ENCODE measurements at regions not wholly inside any gene's neighbourhood (a gene's known extent, or its start where the extent isn't known, plus 50 kb on each side); places are given as distances from the start of the nearest gene placed in this dataset.

DNA sequence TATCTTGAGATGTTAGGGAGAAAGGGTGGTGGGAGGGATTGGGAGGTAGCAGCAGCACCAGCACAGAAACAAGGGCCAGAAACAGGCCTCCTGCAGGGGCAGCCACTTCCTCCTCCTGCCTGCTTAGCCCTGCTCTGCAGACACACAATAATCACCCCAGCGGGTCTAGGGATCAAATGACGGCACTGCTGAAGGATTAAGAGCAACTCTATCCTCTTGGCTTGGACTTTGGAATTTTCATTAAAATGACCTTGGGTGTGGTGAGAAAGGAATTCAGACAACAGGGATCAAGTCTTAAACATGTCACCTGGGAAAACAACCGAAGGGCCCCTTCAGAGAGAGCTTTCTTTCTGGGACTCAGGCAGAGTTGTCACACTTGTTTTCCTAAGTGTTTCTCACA lies 353.4 kb downstream of the SPRY1 start:
- TF ChIP-seq, protein P1, sequence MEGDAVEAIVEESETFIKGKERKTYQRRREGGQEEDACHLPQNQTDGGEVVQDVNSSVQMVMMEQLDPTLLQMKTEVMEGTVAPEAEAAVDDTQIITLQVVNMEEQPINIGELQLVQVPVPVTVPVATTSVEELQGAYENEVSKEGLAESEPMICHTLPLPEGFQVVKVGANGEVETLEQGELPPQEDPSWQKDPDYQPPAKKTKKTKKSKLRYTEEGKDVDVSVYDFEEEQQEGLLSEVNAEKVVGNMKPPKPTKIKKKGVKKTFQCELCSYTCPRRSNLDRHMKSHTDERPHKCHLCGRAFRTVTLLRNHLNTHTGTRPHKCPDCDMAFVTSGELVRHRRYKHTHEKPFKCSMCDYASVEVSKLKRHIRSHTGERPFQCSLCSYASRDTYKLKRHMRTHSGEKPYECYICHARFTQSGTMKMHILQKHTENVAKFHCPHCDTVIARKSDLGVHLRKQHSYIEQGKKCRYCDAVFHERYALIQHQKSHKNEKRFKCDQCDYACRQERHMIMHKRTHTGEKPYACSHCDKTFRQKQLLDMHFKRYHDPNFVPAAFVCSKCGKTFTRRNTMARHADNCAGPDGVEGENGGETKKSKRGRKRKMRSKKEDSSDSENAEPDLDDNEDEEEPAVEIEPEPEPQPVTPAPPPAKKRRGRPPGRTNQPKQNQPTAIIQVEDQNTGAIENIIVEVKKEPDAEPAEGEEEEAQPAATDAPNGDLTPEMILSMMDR (IDR thresholded peaks at IDR 0.05; ENCODE audit: low read length) = no peak
- no peak for TF ChIP-seq EZH2 (IDR thresholded peaks at IDR 0.05; ENCODE audit: borderline replicate concordance, low read length)
